SK-N-MC (cell line): ENCODE measurements at regions not wholly inside any gene's neighbourhood (a gene's known extent, or its start where the extent isn't known, plus 50 kb on each side); places are given as distances from the start of the nearest gene placed in this dataset.

Experiments
- EZH2 ChIP-seq: fragments of 200-600 bp; sonication (generic); IDR thresholded peaks from one replicate; pipeline ENCODE4 v1.6.1; 2017; ENCODE audit warnings: antibody characterized with exemption
- FOXP2 ChIP-seq: optimal IDR thresholded peaks from 2 replicates; pipeline ENCODE3; 2011; ENCODE audit warnings: mild to moderate bottlenecking, moderate library complexity; ENCODE audit not compliant: insufficient read depth; ENCODE audit errors: extremely low read length, control extremely low read depth
- POLR2AphosphoS5 ChIP-seq: IDR thresholded peaks from 2 replicates; pipeline ENCODE4 v1.6.1; 2012; ENCODE audit warnings: mild to moderate bottlenecking, low read depth, low read length, borderline replicate concordance

DNA sequence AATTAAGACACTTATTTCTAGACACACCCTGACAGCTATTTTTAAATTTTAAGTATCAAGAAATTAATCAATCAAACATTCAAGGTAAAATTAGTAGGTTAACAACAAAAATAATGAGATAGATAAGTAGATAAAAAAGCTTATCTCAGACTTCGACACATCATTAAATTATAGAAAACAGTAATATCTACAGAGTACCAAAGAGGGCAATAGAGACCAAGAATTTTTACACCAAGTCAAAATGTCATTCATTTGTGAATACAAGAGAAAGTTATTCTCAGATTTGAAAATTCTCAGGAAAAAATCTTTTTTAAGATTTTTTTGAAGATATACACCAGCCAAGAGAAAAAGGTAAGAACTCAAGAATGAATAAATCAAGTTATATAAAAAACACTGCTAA is 445.6 kb downstream of the ACTL7B start:
- no peak for TF ChIP-seq EZH2
- TF ChIP-seq POLR2AphosphoS5 = no peak
- TF ChIP-seq FOXP2 = no peak
